RCC 7860 (cell line): ENCODE measurements at regions not wholly inside any gene's neighbourhood (a gene's known extent, or its start where the extent isn't known, plus 50 kb on each side); places are given as distances from the start of the nearest gene placed in this dataset.

ENCODE experiments used
- DNase-seq: peaks from one replicate; pipeline ENCODE4 v3.0.0-alpha.2; 2015; ENCODE audit warnings: low spot score
- FAIRE-seq: peaks from 2 replicates; lab custom pipeline; 2012; peaks lifted over from hg19 to GRCh38; lab: Jason Lieb, UNC

DNA sequence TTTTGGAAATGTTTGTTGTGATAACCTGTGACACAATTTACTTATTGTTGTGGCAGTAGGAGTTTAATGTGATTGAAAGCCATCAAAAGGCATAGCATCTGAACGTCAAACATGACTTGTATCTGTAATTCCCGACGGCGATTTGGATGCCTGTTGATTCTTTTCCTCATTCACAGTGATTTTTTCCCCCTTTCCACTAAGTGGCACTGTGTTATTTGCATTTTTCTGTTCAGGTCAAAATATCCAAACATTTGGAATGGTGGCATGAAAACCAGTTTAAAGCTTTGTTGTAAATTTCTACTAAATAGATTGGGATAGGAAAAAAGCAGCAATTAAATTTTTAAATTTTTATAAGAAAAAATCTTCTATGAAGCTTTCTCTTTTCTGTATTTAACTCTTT, 259.9 kb upstream of the KCNH8 start:
- no peak for FAIRE-seq

DNA sequence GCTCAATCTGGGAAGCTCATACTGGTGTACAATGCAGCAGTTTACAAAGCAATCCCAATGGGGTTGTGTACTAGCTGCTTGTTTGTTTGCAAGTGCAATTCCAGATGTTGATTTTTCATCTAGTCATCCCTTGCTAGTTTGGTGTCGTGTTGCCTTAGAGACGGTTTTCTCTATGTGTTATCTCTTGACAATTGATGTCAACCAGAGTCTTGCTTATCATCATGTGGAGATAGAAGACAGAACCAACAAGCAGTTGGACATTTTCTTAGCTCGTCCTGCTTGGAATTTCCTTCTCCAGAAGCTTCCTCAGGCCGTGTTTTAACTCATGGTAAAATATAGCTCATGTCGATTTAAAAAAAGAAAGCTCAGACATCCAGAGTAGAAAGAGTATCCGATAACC, 262.0 kb upstream of the KCNH8 start:
- DNase-seq (no peak), FAIRE-seq (no peak)

More for the DNA sequence above, 259.9 kb upstream of the KCNH8 start:
- no peak for DNase-seq

- DNase-seq (no peak), FAIRE-seq (no peak)
Observed at GRCh38 chr3:18885612-18886011, 262.7 kb upstream of the KCNH8 start.

DNA sequence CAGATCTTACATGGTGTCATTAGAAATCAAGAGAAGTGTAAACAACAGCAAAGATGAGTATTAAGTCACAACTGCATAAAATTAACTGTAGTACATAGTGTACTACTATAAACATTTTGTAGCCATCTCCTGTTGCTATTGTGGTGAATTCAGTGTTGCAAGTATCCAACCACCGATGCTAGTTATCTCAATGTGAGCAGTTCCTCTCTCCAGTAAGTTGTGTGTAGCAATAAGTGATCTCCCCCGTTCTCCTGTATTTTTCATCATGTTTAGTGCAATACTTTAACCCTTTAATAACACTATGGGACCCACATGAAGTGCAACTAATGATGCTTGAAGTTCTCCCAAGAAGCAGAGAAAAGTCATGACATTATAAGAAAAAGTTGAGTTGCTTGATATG, 264.7 kb upstream of the KCNH8 start:
- FAIRE-seq (no peak), DNase-seq (no peak)

- FAIRE-seq (no peak), DNase-seq (no peak)
Observed at GRCh38 chr3:18880691-18881090, 267.6 kb upstream of the KCNH8 start.

- FAIRE-seq = no peak
- no peak for DNase-seq
Observed at GRCh38 chr3:18872466-18872865, 275.8 kb upstream of the KCNH8 start.

- no peak for DNase-seq
- FAIRE-seq = no peak
Observed at GRCh38 chr3:18870642-18871041, 277.7 kb upstream of the KCNH8 start.

DNA sequence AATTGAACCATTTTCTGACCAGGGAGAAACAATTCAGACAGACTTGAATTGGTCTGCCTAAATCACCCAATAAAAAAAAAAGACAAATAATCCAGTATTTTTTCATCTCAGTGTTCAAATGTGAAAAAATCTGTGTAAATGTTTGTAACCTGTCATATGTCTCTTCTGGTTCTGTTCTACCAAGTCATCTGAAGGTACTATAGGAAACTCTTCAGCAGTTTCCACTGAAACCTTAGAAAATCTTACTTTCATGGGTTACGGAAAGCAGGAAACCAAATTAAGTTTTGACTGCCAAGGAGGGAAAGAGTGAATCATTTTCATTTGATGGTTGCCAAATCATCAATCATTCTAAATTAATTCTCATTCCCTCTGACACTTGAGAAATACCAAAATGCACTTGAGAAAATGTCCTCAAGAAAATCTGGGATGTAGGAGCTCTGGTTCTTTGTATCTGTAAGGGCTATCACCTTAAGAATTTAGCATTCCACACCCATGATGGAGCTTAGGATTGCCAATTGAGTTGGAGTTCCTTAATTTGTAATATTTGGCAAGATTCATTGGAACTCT, 278.2 kb upstream of the KCNH8 start:
- DNase-seq (no peak), FAIRE-seq (no peak)

GRCh38 chr3:18868911-18869689, 279.2 kb upstream of the KCNH8 start:
- DNase-seq = no peak
- no peak for FAIRE-seq

DNA sequence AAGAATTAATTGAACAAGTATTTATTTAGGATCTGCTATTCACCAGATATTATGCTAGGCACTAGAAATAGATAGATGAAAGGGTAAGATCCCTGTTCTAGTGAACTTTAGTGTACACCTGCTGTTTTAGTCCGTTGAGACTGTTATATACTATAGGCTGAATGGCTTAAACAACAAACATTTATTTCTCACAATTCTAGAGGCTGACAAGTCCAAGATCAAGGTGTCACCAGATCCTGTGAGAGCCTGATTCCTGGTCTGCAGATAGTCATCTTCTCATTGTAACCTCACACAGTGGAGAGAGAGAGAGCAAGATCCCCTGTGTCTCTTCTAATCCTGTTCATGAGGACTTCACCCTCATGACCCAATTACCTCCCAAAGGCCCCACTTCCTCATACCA, 281.4 kb upstream of the KCNH8 start:
- DNase-seq = no peak
- FAIRE-seq = no peak

DNA sequence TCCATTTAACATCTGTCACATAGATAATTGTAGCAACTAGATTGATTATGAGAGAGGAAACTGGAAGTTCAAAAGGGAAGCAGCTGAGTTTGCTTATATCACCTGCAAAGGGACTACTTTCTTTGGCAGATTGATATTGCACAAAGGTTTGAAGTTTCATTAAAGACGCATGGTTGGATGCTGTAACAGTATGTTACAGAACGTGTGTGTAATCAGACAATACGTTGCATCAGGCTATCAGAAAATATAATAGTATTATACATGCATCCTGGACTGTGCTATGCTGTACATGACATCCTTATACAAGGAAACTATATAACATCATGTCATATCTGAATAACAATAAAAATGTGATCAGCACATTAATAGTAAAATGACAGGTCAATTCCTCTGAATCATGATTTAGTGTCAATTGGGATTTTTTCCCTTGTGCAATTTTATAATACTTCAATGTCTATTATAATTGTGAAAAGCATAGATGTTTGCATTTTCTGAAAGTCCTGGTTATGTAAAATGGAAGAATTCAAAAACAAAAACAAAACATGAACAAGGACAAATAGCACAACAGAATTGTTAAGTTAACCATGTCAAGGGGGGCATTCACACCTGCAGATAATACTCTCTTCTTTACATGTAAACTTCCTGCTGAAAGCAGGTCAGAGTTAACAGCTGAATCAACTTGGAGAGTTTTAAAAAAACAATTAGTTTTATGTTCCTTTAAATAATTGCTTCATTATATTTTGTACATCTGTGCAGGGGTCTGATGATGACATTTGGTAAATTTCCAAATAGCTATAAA, 283.2 kb upstream of the KCNH8 start:
- DNase-seq = no peak
- no peak for FAIRE-seq

DNA sequence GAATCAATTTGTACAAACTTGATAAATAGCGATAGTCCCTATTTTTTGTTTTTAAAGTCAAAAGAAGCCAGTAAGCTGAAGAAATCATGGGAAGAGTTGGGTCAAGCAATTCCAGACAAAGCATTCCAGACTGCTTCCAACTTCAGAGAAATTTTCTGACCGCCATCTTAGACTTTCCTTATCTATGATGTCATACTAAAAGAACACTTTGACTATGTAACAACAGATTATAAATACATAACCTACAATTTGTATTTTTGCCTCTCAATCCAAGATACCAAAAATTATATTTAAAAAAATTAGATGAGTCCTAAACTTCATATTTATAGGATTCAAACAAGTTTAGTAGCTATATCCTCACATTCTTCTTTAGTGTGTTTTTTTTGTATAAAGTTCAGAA, 286.2 kb upstream of the KCNH8 start:
- FAIRE-seq = no peak
- no peak for DNase-seq

GRCh38 chr3:18861137-18861536, 287.2 kb upstream of the KCNH8 start:
- no peak for FAIRE-seq
- no peak for DNase-seq

GRCh38 chr3:18853269-18853668, 295.0 kb upstream of the KCNH8 start:
- DNase-seq (no peak), FAIRE-seq (no peak)

- DNase-seq (no peak), FAIRE-seq (no peak)
Observed at GRCh38 chr3:18847583-18848197, 300.6 kb upstream of the KCNH8 start.

- FAIRE-seq = no peak
- no peak for DNase-seq
Observed at GRCh38 chr3:18843983-18844382, 304.3 kb upstream of the KCNH8 start.

DNA sequence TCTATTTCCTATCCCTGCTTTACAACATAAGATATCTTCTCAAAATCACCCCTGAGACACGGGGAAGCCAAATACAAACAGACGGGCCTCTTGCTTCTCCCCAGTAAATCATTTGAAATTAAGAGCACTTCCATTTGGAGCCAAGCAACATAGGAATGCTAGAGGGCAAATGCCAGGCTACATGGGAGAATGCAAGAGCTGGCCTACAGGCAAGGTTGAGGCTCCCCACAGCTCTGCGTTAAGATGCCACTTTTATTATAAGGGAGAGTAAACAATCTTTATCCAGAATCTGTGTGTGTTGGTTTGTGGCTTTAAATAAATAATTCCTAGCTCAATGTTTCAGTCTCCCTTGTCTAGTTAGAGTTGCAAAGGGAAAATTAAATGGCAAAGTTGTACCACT, 305.1 kb upstream of the KCNH8 start:
- FAIRE-seq (no peak), DNase-seq (no peak)

DNA sequence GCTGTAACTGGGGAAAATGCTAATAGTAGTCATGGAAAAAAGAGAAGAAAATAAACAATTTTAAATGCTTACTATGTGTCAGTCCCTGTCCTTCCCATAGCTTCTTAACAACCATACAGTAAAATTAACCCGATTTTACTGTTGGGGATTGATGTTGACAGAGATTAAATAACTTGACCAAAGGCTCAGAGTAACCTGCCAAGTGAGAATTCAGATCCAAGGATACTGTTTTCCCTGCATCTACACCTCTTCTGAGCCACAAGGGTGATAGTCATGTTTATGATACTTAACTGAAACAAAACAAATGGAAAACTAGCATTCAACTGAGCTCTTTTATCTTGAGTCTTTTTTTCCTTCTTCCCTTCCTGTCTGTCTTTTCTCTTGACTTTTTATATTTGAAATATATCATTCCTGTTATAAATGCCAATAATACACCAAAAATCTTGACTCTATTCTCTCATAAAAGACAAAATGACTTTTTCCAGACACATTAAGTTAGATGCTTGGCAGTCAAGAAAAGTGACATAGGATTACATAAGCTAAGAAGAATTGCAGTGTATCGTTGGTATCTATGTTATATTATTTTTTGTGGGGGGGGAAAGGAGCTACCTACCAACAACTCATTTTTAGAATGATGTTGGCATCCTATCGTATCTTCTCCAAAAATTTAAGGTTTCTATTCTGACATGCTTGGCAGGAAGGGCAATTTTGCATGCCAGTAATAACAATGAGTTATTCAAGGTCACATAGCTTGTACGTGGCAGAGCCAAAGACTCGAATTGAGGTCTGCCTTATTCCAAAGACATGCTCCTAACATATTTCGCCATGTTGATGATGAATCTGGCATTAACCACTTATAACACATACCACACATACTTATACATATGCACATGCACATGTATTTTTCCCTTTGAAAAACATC, 306.6 kb upstream of the KCNH8 start:
- DNase-seq (no peak), FAIRE-seq (no peak)

DNA sequence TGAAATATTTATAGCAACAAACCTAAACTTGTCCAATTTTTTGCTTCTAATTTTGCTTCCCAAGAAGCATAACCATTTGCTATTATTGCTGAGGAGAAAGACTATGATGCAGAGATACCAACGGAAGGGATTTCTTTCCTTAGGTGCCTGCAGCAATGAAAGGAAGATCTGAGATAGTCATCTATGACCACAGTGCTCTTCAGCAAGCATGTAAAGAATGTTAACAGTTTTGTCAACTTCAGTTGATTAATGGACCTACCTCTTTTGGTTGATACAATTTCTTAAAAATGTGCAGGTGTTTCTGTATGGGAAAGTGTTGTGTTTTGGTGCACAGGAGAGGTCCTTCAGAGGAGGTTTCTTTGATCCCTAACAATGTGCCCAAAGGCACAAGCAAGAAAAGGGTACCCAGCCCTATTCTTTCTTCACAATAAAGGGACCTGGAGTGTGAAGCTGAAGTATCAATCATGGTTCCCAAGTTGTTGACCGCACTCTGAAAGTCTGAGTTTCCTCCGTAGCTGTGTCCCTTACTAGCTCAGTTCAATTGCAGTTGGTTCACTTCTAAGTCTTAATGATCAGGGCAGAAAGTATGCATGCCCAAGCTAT, 307.7 kb upstream of the KCNH8 start:
- FAIRE-seq (no peak), DNase-seq (no peak)

DNA sequence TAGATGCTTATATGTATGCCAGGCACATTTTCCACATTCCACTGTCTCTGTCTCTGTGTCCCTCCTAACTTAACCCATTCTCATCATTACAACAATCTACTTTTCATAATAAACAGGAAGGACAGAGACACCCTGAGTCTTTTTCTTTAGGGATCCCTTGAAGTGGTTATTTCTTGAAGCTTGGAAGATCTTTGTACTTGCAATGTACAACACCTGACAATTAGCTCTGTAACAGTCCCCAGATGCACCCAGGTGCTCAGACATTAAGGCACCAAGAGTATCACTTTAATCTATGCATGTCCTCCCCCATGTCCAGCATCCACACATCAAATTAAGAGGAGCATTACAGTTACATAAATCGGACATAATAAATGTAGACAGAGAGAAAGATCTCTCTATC, 309.6 kb upstream of the KCNH8 start:
- FAIRE-seq = no peak
- no peak for DNase-seq
